KG1 (cell line): ENCODE measurements at regions not wholly inside any gene's neighbourhood (a gene's known extent, or its start where the extent isn't known, plus 50 kb on each side); places are given as distances from the start of the nearest gene placed in this dataset.

ENCODE experiments used
- DNase-seq: peaks from one replicate; lab custom pipeline; 2025; lab: John Stamatoyannopoulos, UW

DNA sequence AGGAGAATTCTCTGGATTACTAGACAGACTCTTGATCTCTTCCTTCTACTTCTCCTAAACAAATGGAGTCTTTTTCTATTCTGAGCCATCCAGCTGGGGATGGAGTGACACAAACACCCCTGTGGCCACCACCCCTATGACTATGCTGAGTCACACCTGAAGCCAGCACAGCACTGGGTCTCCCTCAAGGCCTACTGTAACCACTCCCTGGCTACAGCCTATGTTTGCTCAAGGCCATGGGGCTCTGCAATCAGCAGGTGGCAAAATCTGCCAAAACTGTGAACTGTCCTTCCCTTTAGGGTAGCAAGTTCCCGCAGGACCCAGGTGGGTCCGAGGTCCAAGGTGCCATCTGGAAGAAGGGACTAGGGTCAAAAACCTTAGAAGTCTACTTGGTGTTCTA lies 132.3 kb downstream of the TINAG start:
- DNase-seq: no peak

DNA sequence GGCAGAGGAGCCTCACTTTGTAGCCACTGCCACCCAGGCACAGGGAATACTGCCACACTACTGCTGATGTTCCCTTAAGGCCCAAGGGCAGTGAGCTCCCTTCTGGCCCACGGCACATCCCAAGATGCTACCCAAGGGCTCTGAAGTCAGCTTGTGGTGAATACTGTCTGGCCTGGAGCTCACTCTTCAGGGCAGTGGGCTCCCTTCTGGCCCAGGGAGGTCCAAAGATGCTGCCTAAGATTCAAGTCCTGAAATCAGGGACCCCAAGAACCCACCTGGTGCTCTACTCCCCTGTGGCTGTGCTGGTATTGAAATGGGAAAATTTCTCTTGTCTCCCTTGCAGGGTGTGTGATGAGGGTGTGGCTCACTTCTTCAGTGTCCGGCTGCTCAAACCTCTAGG lies 132.8 kb downstream of the TINAG start:
- DNase-seq: no peak

DNA sequence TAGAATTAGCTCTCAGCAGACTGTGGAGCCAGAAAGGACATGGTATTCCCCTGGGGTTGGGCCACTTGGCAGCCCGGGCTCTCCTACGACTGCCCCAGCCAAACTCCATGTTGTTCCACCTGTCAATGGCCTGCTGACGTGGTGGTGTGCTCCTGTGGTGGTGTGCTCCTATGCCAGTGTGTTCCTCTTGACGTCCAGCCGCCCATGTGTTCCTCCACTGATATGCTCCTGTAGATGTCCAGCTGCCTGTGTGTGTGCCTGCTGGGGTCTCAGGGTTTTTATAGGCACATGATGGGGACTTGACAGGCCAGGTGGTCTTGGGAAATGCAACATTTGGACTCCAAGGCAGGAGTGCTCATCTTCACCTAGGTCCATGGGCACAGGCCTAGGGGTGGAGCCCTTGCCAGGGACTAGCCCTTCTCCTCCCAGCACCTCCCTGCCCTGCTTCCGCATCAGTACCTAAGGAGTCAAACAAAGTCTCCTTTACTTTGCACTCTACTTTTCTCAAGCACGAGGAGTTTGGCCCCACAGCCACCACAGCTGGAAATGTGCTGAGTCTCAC lies 133.5 kb downstream of the TINAG start:
- no peak for DNase-seq

GRCh38 chr6:54445207-54445606 lies 137.0 kb downstream of the TINAG start:
- DNase-seq: no peak

- DNase-seq: no peak
Observed at GRCh38 chr6:54448617-54449016, 140.4 kb downstream of the TINAG start.

GRCh38 chr6:54451516-54451915 lies 143.3 kb downstream of the TINAG start:
- no peak for DNase-seq

GRCh38 chr6:54463354-54464024 lies 155.2 kb downstream of the TINAG start:
- DNase-seq: no peak

- DNase-seq: no peak
Observed at GRCh38 chr6:54465649-54466300, 157.5 kb downstream of the TINAG start.

- no peak for DNase-seq
Observed at GRCh38 chr6:54467384-54467783, 159.1 kb downstream of the TINAG start.

DNA sequence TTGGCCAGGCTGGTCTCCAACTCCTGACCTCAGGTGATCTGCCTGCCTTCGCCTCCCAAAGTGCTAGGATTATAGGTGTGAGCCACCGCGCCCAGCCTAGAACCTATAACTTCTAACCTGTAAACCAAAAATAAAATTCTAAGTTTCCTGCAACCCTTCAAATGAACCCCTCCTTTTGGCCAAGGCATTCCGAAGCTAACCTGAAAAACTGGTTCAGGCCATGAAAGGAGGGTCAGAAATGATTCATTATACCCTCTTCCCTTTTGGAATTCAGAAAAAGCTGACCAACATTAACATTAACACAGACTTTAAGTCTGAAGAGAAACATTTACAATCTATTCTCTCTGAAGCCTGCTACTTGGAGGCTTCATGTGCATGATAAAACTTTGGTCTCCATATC lies 165.1 kb downstream of the TINAG start:
- DNase-seq: no peak

DNA sequence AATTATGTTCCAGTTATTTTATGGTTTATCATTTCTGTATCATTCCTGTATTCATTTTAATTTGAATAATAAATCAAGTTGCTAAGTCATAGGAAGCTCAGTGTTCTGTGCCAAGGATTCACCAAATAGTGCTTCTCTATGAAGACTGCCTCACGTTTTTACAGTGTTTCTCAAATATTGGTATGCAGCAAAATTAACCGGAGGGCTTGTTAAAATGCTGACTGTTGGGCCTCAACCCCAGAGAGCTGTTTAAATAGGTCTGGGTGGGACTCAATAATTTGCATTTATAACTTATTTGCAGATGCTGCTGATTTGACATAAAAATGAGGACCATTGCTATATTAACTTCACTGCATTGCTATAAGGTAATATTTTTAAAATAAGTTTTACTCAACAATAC lies 166.7 kb downstream of the TINAG start:
- no peak for DNase-seq

GRCh38 chr6:54481091-54481490 lies 172.8 kb downstream of the TINAG start:
- DNase-seq: no peak

- DNase-seq: no peak
Observed at GRCh38 chr6:54491431-54491830, 183.2 kb downstream of the TINAG start.

DNA sequence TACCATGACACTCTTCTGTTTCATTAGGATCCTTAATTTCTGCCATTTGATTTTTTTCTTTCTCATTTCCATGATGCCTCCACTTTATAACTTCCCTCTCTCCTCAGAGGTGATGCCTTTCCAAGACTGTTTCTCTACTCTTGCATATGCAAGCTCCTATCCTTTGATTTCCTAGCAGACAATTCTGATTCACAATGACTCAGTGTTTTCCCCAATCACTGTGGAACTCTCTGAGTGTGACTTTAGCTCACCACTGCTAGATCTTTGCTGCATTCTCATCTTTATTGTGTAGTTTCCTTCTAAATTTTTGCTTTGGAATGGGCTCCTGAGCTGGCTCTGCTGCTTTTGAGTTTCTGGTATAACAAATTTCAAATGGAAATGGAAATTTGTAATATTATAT lies 184.9 kb downstream of the TINAG start:
- DNase-seq: no peak

- no peak for DNase-seq
Observed at GRCh38 chr6:54503144-54503543, 194.9 kb downstream of the TINAG start.

DNA sequence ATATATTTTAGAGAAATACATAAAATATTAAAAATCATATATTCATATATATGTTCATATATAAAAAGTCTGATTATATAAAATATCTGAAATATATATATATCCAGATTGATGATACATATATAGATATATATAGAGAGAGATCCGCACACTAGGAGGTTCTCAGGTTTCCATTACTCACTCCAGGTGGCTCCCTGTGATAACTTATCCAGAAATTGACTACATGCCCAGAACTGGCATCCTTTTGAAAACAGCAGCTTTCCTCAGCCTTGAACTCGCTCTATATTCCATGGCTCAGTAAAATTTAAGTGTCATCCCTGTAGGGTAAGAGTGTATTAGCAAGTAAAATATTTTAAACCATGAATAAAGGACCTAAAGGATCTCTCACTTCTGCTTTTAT lies 206.8 kb downstream of the TINAG start:
- DNase-seq: no peak

GRCh38 chr6:54515713-54516112 lies 207.5 kb downstream of the TINAG start:
- DNase-seq: no peak

DNA sequence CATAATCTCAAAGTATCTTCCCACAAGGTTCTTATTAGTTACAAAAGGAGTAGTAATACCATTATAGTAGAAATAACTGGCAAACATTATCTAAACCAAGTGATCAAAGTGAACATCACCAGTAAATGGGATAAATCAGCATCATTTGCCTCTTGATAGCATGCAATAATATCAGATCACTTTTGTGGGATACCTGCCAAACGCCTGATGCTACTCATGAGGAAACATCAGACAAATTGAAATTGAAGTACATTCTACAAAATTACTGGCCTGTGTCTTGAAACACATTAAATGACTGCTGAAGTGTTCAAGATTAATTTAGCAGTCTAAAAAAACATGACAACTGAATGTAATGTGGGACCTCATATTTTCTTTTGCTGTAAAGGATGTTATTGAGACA lies 208.1 kb downstream of the TINAG start:
- DNase-seq: no peak

DNA sequence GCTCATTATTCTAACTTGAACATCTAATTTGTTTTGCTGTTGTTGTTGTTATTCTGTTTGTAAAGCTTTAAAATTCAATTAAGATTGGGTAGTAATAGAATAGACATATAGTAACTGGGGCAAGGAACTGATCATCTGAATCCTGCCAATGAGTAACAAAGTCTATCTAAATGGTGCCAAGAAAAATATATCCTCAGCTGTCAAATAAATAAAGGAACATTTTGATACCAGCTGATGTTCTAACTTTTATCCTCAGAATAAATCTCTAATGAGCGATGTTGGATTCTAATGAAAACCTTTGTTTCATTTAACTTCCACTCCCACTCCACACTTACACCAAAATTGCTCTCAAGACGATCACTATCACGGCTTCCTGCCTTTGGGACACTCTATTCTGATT lies 210.9 kb downstream of the TINAG start:
- DNase-seq: no peak

- DNase-seq: no peak
Observed at GRCh38 chr6:54525731-54526130, 217.5 kb downstream of the TINAG start.

GRCh38 chr6:54533567-54533966 lies 225.3 kb downstream of the TINAG start:
- no peak for DNase-seq

- DNase-seq: no peak
Observed at GRCh38 chr6:54535568-54535967, 227.3 kb downstream of the TINAG start.

DNA sequence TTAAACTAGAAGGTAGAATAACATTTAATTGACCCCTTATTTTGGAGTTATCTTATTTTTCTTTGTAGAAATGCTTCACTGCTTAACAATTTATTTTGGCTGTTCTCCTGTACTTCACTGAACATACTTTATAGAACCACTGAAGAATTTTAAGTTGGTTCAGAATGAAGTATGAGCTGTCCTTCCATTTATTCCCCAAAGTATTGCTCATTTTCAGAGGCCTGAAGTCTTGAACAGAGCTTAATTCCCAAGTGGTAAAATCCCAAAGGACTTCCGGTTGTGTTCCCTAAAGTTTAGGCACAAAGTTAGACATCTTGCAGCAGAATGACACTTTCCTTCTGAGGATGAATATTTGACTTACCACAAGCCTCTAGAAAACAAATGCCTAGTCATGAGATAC lies 233.3 kb downstream of the TINAG start:
- DNase-seq: no peak

- DNase-seq: no peak
Observed at GRCh38 chr6:54559136-54559535, 250.9 kb downstream of the TINAG start.
